ENCODE measurements at regions not wholly inside any gene's neighbourhood (a gene's known extent, or its start where the extent isn't known, plus 50 kb on each side); places are given as distances from the start of the nearest gene placed in this dataset.

GRCh38 chr2:12617366-12617765 lies 99.4 kb upstream of the TRIB2 start:
- H3K4me3 ChIP-seq: no peak overlapping the region
- H3K36me3 ChIP-seq: no peaks in the 10 kb centered on the region
- no peak for TF ChIP-seq CTCF (IDR thresholded peaks at IDR 0.05; ENCODE audit: borderline replicate concordance)
- DNase-seq: no peak
- intact Hi-C loops (cut with micrococcal nuclease): no loop called here
- no peaks in the 10 kb centered on the region for H3K9me3 ChIP-seq (replicated peaks)
- no peaks in the 10 kb centered on the region for H3K27me3 ChIP-seq (ENCODE audit: low read depth)
- H3K27ac ChIP-seq (replicated peaks): no peak overlapping the region
- no peaks in the 10 kb centered on the region for H3K4me1 ChIP-seq

- H3K36me3 ChIP-seq: no peaks in the 10 kb centered on the region
- no peaks in the 10 kb centered on the region for H3K4me1 ChIP-seq
- intact Hi-C loops (cut with micrococcal nuclease): no loop called here
- TF ChIP-seq CTCF (IDR thresholded peaks at IDR 0.05; ENCODE audit: borderline replicate concordance): no peak
- DNase-seq: no peak
- H3K9me3 ChIP-seq (replicated peaks): no peaks in the 10 kb centered on the region
- no peak overlapping the region for H3K4me3 ChIP-seq
- no peaks in the 10 kb centered on the region for H3K27me3 ChIP-seq (ENCODE audit: low read depth)
- H3K27ac ChIP-seq (replicated peaks): no peak overlapping the region
Measured at GRCh38 chr2:12617853-12618252, 98.9 kb upstream of the TRIB2 start.

- Histone ChIP-seq H3K4me1 (no peaks in the 10 kb centered on the region), H3K27ac (replicated peaks) (no peak overlapping the region)
- intact Hi-C loops (cut with micrococcal nuclease): no loop called here
Measured at GRCh38 chr2:12618576-12618975, 98.2 kb upstream of the TRIB2 start.

GRCh38 chr2:12619975-12620374 lies 96.8 kb upstream of the TRIB2 start:
- no peak for DNase-seq
- TF ChIP-seq CTCF (IDR thresholded peaks at IDR 0.05; ENCODE audit: borderline replicate concordance): no peak
- Histone ChIP-seq H3K4me3 (no peak overlapping the region), H3K27me3 (ENCODE audit: low read depth) (no peaks in the 10 kb centered on the region), H3K4me1 (no peaks in the 10 kb centered on the region), H3K36me3 (no peaks in the 10 kb centered on the region), H3K9me3 (replicated peaks) (no peaks in the 10 kb centered on the region), H3K27ac (replicated peaks) (no peak overlapping the region)
- intact Hi-C loops (cut with micrococcal nuclease): no loop called here

More at GRCh38 chr2:12618576-12618975, 98.2 kb upstream of the TRIB2 start:
- Histone ChIP-seq H3K4me3 (no peak overlapping the region), H3K9me3 (replicated peaks) (no peaks in the 10 kb centered on the region), H3K36me3 (no peaks in the 10 kb centered on the region), H3K27me3 (ENCODE audit: low read depth) (no peaks in the 10 kb centered on the region)
- DNase-seq: no peak
- no peak for TF ChIP-seq CTCF (IDR thresholded peaks at IDR 0.05; ENCODE audit: borderline replicate concordance)

GRCh38 chr2:12620759-12621158 lies 96.0 kb upstream of the TRIB2 start:
- no peaks in the 10 kb centered on the region for H3K9me3 ChIP-seq (replicated peaks)
- intact Hi-C loops (cut with micrococcal nuclease): no loop called here
- H3K36me3 ChIP-seq: no peaks in the 10 kb centered on the region
- no peaks in the 10 kb centered on the region for H3K4me1 ChIP-seq
- no peaks in the 10 kb centered on the region for H3K27me3 ChIP-seq (ENCODE audit: low read depth)
- no peak overlapping the region for H3K4me3 ChIP-seq
- DNase-seq: no peak
- no peak overlapping the region for H3K27ac ChIP-seq (replicated peaks)
- TF ChIP-seq CTCF (IDR thresholded peaks at IDR 0.05; ENCODE audit: borderline replicate concordance): no peak

GRCh38 chr2:12623051-12623450 lies 93.7 kb upstream of the TRIB2 start:
- Histone ChIP-seq H3K4me3 (no peak overlapping the region), H3K27me3 (ENCODE audit: low read depth) (no peaks in the 10 kb centered on the region), H3K36me3 (no peaks in the 10 kb centered on the region), H3K4me1 (no peaks in the 10 kb centered on the region), H3K27ac (replicated peaks) (no peak overlapping the region), H3K9me3 (replicated peaks) (no peaks in the 10 kb centered on the region)
- no peak for DNase-seq
- intact Hi-C loops (cut with micrococcal nuclease): no loop called here
- TF ChIP-seq CTCF (IDR thresholded peaks at IDR 0.05; ENCODE audit: borderline replicate concordance): no peak

Data from left ventricle myocardium inferior (tissue), 1 donor.